ENCODE measurements at regions not wholly inside any gene's neighbourhood (a gene's known extent, or its start where the extent isn't known, plus 50 kb on each side); places are given as distances from the start of the nearest gene placed in this dataset.

DNA sequence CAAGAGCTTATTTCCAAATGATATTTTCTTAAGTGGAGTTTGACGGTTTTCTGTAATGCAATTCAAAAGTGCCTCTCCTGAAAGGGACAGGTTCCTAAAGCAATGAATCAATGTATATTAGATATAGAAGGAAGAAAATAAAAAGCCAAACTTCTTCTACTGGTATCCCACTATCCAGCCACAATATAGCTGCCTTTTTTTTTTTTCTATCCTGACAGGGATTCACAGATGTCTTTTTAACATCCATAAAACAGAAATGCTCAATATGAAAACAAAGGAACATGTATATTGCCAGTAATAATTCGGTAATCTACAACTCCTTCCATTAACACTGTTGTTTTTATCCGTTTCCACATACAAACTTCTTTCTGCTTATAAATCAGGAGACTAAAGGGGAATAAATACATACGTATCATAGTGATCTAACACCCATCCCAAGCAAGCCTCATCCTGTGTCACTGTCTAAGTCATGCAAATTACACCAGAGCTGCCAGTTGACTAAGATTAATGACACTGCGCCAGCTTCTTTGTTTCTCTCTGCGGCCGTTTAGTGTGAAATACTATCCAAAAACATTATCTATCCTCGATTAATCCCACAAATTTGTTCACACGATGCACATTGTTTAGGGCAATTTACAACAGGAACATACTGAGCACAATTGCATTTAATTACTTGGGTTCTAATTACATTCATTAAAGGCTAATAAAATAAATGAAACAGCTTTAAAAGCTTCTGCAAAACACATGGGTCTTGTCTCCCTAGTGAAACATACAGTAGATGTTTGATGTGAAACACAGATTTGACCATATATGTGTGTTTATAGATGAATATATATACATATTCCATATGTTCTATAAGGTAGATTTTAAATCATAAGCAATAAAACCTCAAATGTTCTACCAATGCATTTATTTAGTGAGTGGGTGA, 51.9 kb upstream of the CDIN1 start:
- DNase-seq (ENCODE audit: low read depth) = no peak

DNA sequence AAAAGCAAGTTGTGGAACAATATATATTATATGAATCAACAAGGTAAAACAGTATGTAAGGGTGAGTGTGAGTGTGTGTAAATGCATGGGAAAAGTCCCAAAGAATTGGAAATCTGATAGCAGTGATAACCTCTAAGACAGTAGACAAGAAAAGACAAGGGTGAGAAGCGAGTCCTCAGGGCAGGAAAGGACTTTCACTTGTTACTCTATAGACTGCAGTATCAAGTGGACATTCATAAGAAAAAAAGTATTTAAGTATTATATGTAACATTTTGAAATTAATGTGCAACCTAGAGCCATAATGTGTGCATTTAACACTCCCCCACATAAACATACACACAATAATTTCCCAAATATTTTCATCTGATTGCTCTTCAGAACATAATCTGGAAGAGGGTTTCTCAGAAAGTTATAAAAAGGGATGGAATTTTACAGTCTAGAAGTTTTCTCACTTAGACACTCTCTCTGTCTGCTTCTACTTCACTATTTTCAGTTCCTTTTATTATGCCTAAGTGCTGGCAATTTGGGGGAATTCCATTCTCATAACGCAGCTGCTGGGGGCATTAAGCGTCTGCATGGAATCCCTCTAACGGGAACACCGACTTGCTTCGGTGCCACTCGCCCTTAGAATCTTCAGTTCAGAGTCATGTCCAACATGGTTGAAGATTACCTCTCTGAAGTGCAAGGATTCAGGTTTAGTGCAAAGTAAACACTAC, 50.0 kb upstream of the CDIN1 start:
- DNase-seq (ENCODE audit: low read depth) = no peak
